Esophagus muscularis mucosa (tissue), 4 donors: ENCODE measurements at regions not wholly inside any gene's neighbourhood (a gene's known extent, or its start where the extent isn't known, plus 50 kb on each side); places are given as distances from the start of the nearest gene placed in this dataset.

Source experiments
- EP300 ChIP-seq: sonication (generic); formaldehyde crosslinking; IDR thresholded peaks from one replicate; pipeline ENCODE4 v1.6.1; 2017; ENCODE audit warnings: antibody characterized with exemption
- POLR2A ChIP-seq: fragments of 450-650 bp; IDR thresholded peaks from one replicate; pipeline ENCODE4 v1.6.1; 2017; ENCODE audit warnings: antibody characterized with exemption, moderate library complexity, mild to moderate bottlenecking, low read depth
- POLR2AphosphoS5 ChIP-seq, 2 donors: sonication (generic); formaldehyde crosslinking; IDR thresholded peaks; one replicate each; pipeline ENCODE4 v1.6.1; 2017; ENCODE audit warnings: antibody characterized with exemption in 2 of 2
- TF ChIP-seq, protein P1 (sequence below), 3 experiments: fragments of 200-600 bp in 2 of 3; fragments of 450-650 bp in 1 of 3; sonication (generic) in 2 of 3; IDR thresholded peaks; one replicate each; pipeline ENCODE4 v1.5.1; 2017 to 2019; ENCODE audit warnings: antibody characterized with exemption in 3 of 3, mild to moderate bottlenecking in 2 of 3, moderate library complexity in 1 of 3

DNA sequence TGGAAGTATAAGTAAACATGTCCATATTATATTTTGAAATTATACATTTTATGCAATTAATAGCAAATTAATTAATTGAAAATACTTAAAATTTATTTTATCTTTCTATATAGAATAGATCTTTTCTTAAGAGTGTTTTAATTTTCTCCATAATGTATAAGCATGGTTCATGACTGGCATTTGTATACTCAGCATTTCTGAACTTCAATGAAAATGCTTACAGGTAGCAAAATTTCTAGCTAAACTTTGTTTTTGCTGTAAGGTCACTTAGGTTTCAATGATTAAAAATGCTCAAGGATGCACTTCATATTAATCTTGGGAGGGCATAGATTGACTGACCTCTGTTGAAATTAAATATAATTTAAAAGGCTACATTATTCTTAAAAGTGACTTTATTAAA is 1108.1 kb downstream of the BRINP3 start:
- TF ChIP-seq POLR2A = no peak
- TF ChIP-seq, protein P1, sequence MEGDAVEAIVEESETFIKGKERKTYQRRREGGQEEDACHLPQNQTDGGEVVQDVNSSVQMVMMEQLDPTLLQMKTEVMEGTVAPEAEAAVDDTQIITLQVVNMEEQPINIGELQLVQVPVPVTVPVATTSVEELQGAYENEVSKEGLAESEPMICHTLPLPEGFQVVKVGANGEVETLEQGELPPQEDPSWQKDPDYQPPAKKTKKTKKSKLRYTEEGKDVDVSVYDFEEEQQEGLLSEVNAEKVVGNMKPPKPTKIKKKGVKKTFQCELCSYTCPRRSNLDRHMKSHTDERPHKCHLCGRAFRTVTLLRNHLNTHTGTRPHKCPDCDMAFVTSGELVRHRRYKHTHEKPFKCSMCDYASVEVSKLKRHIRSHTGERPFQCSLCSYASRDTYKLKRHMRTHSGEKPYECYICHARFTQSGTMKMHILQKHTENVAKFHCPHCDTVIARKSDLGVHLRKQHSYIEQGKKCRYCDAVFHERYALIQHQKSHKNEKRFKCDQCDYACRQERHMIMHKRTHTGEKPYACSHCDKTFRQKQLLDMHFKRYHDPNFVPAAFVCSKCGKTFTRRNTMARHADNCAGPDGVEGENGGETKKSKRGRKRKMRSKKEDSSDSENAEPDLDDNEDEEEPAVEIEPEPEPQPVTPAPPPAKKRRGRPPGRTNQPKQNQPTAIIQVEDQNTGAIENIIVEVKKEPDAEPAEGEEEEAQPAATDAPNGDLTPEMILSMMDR (IDR thresholded peaks at IDR 0.05) = no peak
- TF ChIP-seq POLR2AphosphoS5 (IDR thresholded peaks at IDR 0.05) = no peak
- TF ChIP-seq EP300 = no peak
